Endothelial cell of umbilical vein (primary cell): ENCODE measurements at regions not wholly inside any gene's neighbourhood (a gene's known extent, or its start where the extent isn't known, plus 50 kb on each side); places are given as distances from the start of the nearest gene placed in this dataset.

Experiments used
- BruUV-seq: library from RNA; stranded (reverse); fragments of 400-500 nt; replicated peaks from 2 replicates; lab custom pipeline; 2021; lab: Mats Ljungman, UMichigan
- CTCF ChIA-PET: fragments of 300-600, 350-600 bp; sonication (Branson Sonifier 250); formaldehyde crosslinking; loops from one replicate; lab custom pipeline; 2021; ENCODE audit warnings: antibody characterized with exemption, inconsistent platforms; lab: Charles Lee
- POLR2A ChIA-PET: fragments of 300-600, 350-600 bp; sonication (Branson Sonifier 250); formaldehyde crosslinking; loops from one replicate; lab custom pipeline; 2021; ENCODE audit warnings: antibody characterized with exemption, inconsistent platforms; lab: Charles Lee
- DNase-seq: peaks from one replicate; pipeline ENCODE4 v3.0.0-alpha.2; 2011; ENCODE audit warnings: low read depth, low spot score
- FAIRE-seq: peaks from 2 replicates; lab custom pipeline; 2011; peaks lifted over from hg19 to GRCh38; lab: Jason Lieb, UNC
- H2AFZ ChIP-seq: 2 replicates; pipeline ENCODE4 v1.6.0; 2012; ENCODE audit warnings: low read depth, low read length, control low read depth, inconsistent platforms
- H3K27ac ChIP-seq: 2 replicates; pipeline ENCODE4 v1.5.1; 2011; ENCODE audit warnings: low read depth, mild to moderate bottlenecking, control low read depth, low read length, moderate library complexity; ENCODE audit not compliant: insufficient read depth
- H3K27me3 ChIP-seq, 2 experiments: 2 replicates each; pipeline versions ENCODE4 v1.6.0 to v1.6.1; 2011; ENCODE audit warnings: low read length in 2 of 2, mixed read lengths in 1 of 2; ENCODE audit not compliant: control insufficient read depth in 2 of 2, insufficient read depth in 2 of 2
- H3K36me3 ChIP-seq, 2 experiments: 2 replicates in 1 of 2; 3 replicates in 1 of 2; pipeline ENCODE4 v1.5.1; 2011; ENCODE audit warnings: low read length in 2 of 2, mild to moderate bottlenecking in 1 of 2, moderate library complexity in 1 of 2; ENCODE audit not compliant: control insufficient read depth in 2 of 2, insufficient read depth in 2 of 2; ENCODE audit errors: extremely low read depth in 1 of 2
- H3K4me1 ChIP-seq: 3 replicates; pipeline ENCODE4 v1.5.1; 2011; ENCODE audit warnings: mild to moderate bottlenecking, low read length; ENCODE audit not compliant: control insufficient read depth, insufficient read depth; ENCODE audit errors: extremely low read depth
- H3K4me2 ChIP-seq: 2 replicates; pipeline ENCODE4 v1.6.1; 2011; ENCODE audit warnings: low read length, control low read depth, mixed read lengths; ENCODE audit not compliant: insufficient read depth
- H3K4me3 ChIP-seq, 3 experiments: fragments of 200-600 bp in 1 of 3; sonication (generic), shearing (Covaris generic) in 1 of 3; replicated peaks in 1 of 3; 2 replicates each; pipeline ENCODE4 v1.5.1; 2011 to 2016; ENCODE audit warnings: control low read depth in 3 of 3, low read length in 3 of 3, mild to moderate bottlenecking in 2 of 3, inconsistent platforms in 1 of 3, low read depth in 1 of 3, moderate library complexity in 1 of 3; ENCODE audit not compliant: insufficient read depth in 1 of 3
- H3K79me2 ChIP-seq: 2 replicates; pipeline ENCODE4 v1.6.0; 2012; ENCODE audit warnings: low read length, inconsistent platforms; ENCODE audit not compliant: control insufficient read depth, insufficient read depth
- H3K9ac ChIP-seq: replicated peaks from 2 replicates; pipeline ENCODE3; 2011; ENCODE audit warnings: low read length, control low read depth; ENCODE audit not compliant: insufficient read depth; ENCODE audit errors: extremely low read depth
- H3K9me1 ChIP-seq: replicated peaks from 3 replicates; pipeline ENCODE4 v1.6.0; 2011; ENCODE audit warnings: mild to moderate bottlenecking, low read length; ENCODE audit not compliant: control insufficient read depth, insufficient read depth; ENCODE audit errors: extremely low read depth
- H3K9me3 ChIP-seq: replicated peaks from 2 replicates; pipeline ENCODE4 v1.5.1; 2012; ENCODE audit warnings: low read length, inconsistent platforms; ENCODE audit not compliant: control insufficient read depth, insufficient read depth
- H4K20me1 ChIP-seq: replicated peaks from 2 replicates; pipeline ENCODE3; 2011; ENCODE audit warnings: mild to moderate bottlenecking, low read length; ENCODE audit not compliant: control insufficient read depth, insufficient read depth; ENCODE audit errors: extremely low read depth
- CTCF ChIP-seq, 2 donors: IDR thresholded peaks; 1 replicate in 1 of 2; 2 replicates in 1 of 2; pipeline ENCODE4 v1.5.1; 2011; ENCODE audit warnings: low read length in 2 of 2, mild to moderate bottlenecking in 2 of 2, moderate library complexity in 2 of 2, control low read depth in 1 of 2, inconsistent platforms in 1 of 2, low read depth in 1 of 2; ENCODE audit not compliant: insufficient read depth in 1 of 2; ENCODE audit errors: extremely low read depth in 1 of 2
- GATA2 ChIP-seq: IDR thresholded peaks from 2 replicates; pipeline ENCODE4 v1.7.0; 2011; ENCODE audit warnings: low read depth, mild to moderate bottlenecking, moderate library complexity, mixed read lengths, low read length; ENCODE audit not compliant: insufficient read length, insufficient read depth
- JUN ChIP-seq: IDR thresholded peaks from 2 replicates; pipeline ENCODE4 v1.6.1; 2011; ENCODE audit warnings: borderline replicate concordance, low read depth; ENCODE audit not compliant: insufficient read length, insufficient read depth
- MAX ChIP-seq: IDR thresholded peaks from 2 replicates; pipeline ENCODE4 v1.6.1; 2011; ENCODE audit not compliant: insufficient read depth, insufficient read length
- MYC ChIP-seq: IDR thresholded peaks from one replicate; pipeline ENCODE4 v1.6.1; 2011; ENCODE audit warnings: mild to moderate bottlenecking, low read depth, low read length
- POLR2A ChIP-seq: IDR thresholded peaks from 2 replicates; pipeline ENCODE4 v1.6.1; 2012; ENCODE audit warnings: low read depth, mild to moderate bottlenecking, control low read depth, low read length
- POLR2AphosphoS5 ChIP-seq: IDR thresholded peaks from 2 replicates; pipeline ENCODE4 v1.6.1; 2012; ENCODE audit warnings: low read depth, mild to moderate bottlenecking, control low read depth, low read length, moderate library complexity; ENCODE audit not compliant: insufficient read depth
- dilution Hi-C: fragments of 300-500 bp; cut with MboI; formaldehyde crosslinking; loops from one replicate; pipeline ENCODE4 v1.15.0; 2019; ENCODE audit warnings: low sequenced_read_pairs; ENCODE audit not compliant: extremely low pct_ligation_motif_present
- intact Hi-C: fragments of 100-400 bp; cut with micrococcal nuclease; formaldehyde crosslinking; loops from one replicate; pipeline ENCODE4 v1.10.0; 2022

GRCh38 chr18:2146092-2146491 lies 425.2 kb downstream of the METTL4 start:
- Histone ChIP-seq H3K9ac (no peak overlapping the region), H3K36me3 (no peaks in the 10 kb centered on the region), H4K20me1 (no peaks in the 10 kb centered on the region), H3K9me1 (no peaks in the 10 kb centered on the region), H3K79me2 (no peaks in the 10 kb centered on the region), H3K4me1 (no peaks in the 10 kb centered on the region), H3K4me2 (no peak overlapping the region), H3K4me3 (no peak overlapping the region), H3K9me3 (no peaks in the 10 kb centered on the region), H3K27ac (no peak overlapping the region), H3K27me3 (no peaks in the 10 kb centered on the region), H2AFZ (no peak overlapping the region)
- ChIA-PET CTCF (no interaction called here), POLR2A (no interaction called here)
- TF ChIP-seq JUN = no peak
- TF ChIP-seq GATA2 = no peak
- TF ChIP-seq POLR2AphosphoS5 = no peak
- intact Hi-C loops (no loop called here), dilution Hi-C loops (no loop called here)
- no peak for DNase-seq
- no TSS peak for BruUV-seq
- no peak for FAIRE-seq

GRCh38 chr18:2146754-2147153 lies 424.6 kb downstream of the METTL4 start:
- FAIRE-seq = no peak
- dilution Hi-C loops (no loop called here), intact Hi-C loops (no loop called here)
- Histone ChIP-seq H3K9me3 (no peaks in the 10 kb centered on the region), H3K4me3 (no peak overlapping the region), H4K20me1 (no peaks in the 10 kb centered on the region), H3K9ac (no peak overlapping the region), H3K4me2 (no peak overlapping the region), H3K4me1 (no peaks in the 10 kb centered on the region), H3K9me1 (no peaks in the 10 kb centered on the region), H3K27me3 (no peaks in the 10 kb centered on the region), H3K36me3 (no peaks in the 10 kb centered on the region), H3K79me2 (no peaks in the 10 kb centered on the region), H2AFZ (no peak overlapping the region), H3K27ac (no peak overlapping the region)
- TF ChIP-seq CTCF (IDR thresholded peaks at IDR 0.05; ENCODE audit: extremely low read depth in 1 of 2, insufficient read depth in 1 of 2, low read depth in 1 of 2, low read length in 2 of 2) (no peak), POLR2A (no peak), GATA2 (no peak), JUN (no peak), MYC (no peak), MAX (no peak)
- no peak for DNase-seq
- CTCF ChIA-PET = interaction anchor here (1.3 kb wide), 1 partner anchor 42 kb away, joined by 3 read pairs; no protein-coding TSS in a partner anchor
- POLR2A ChIA-PET = no interaction called here
- BruUV-seq = no TSS peak
